ENCODE measurements at regions not wholly inside any gene's neighbourhood (a gene's known extent, or its start where the extent isn't known, plus 50 kb on each side); places are given as distances from the start of the nearest gene placed in this dataset.

DNA sequence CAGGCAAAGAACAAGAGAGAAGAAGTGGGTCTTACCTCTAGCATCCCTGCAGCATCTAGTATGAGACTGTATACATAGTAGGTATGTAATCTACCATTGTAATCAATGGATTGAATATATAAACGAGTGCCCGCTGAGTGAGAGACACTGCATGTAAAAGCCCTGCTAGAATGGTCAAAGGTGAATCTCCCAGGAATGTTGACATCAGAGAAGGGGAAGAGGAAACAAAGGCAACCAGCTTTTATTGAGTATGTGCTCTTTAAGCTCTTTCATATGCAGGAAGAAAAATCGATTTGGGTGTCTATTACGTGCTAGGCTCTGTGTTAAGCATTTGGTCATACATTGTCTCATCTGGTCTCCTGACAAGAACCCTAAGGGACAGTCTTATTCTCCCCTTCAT is 91.9 kb upstream of the KLHL13 start (continued):
- TF ChIP-seq, protein P1, sequence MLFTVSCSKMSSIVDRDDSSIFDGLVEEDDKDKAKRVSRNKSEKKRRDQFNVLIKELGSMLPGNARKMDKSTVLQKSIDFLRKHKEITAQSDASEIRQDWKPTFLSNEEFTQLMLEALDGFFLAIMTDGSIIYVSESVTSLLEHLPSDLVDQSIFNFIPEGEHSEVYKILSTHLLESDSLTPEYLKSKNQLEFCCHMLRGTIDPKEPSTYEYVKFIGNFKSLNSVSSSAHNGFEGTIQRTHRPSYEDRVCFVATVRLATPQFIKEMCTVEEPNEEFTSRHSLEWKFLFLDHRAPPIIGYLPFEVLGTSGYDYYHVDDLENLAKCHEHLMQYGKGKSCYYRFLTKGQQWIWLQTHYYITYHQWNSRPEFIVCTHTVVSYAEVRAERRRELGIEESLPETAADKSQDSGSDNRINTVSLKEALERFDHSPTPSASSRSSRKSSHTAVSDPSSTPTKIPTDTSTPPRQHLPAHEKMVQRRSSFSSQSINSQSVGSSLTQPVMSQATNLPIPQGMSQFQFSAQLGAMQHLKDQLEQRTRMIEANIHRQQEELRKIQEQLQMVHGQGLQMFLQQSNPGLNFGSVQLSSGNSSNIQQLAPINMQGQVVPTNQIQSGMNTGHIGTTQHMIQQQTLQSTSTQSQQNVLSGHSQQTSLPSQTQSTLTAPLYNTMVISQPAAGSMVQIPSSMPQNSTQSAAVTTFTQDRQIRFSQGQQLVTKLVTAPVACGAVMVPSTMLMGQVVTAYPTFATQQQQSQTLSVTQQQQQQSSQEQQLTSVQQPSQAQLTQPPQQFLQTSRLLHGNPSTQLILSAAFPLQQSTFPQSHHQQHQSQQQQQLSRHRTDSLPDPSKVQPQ (CRISPR knock-in tag; IDR thresholded peaks at IDR 0.05; ENCODE audit: borderline replicate concordance): no peak
- TF ChIP-seq SREBF1 (IDR thresholded peaks at IDR 0.05; ENCODE audit: borderline replicate concordance, low read depth, low read length): no peak
- no peak for TF ChIP-seq ZNF174 (CRISPR knock-in tag; IDR thresholded peaks at IDR 0.05)
- no peak for TF ChIP-seq CHD7 (IDR thresholded peaks at IDR 0.05; ENCODE audit: low read depth, low read length)
